SHP77 (cell line): ENCODE measurements at regions not wholly inside any gene's neighbourhood (a gene's known extent, or its start where the extent isn't known, plus 50 kb on each side); places are given as distances from the start of the nearest gene placed in this dataset.
"Not testable (repeated sequence)": the region's sequence is repeated elsewhere in the genome, so short reads cannot be mapped to it uniquely, and the experiment has no call there.

Source experiments
- DNase-seq, 2 experiments: peaks; one replicate each; lab custom pipeline; 2025; lab: John Stamatoyannopoulos, UW

DNA sequence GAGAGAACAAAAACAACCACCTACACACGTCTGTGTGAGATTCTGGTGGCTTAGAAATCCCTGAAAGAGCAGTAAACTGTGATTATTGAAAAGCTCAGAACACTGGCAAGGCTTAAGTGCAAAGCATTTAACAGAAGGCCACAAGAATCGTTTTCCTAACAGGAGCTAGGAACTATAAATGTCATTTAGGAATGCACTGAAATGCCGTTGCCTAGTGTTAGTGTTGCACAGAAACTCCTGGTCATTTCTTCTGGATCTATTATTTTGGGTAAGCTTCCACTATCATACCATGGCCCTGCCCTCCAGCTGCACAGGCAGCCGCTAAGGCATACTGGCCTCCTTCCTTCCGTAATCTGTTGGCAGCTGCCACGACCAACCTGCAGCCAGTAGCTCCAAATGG, 923.2 kb downstream of the NLGN4X start:
- DNase-seq = no peak

GRCh38 chrX:5295004-5295403, 933.7 kb downstream of the NLGN4X start:
- DNase-seq = no peak

DNA sequence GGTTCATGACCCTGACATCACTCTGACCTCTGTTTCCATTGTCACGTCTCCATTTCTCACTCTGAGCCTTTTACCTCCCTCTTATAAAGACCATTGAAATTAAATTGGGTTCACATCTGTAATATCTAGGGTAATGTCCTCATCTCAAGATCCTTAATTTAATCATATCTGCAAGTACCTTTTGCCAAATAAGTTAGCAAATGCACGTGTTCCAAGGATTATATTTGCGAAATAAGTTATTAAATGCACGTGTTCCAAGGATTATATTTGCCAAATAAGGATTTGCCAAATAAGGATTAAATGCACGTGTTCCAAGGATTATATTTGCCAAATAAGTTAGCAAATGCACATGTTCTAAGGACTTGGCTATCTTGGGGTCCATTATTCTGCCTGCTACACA, 938.0 kb downstream of the NLGN4X start:
- no peak for DNase-seq

- not testable (repeated sequence) for DNase-seq
Measured at GRCh38 chrX:5289949-5290348, 938.7 kb downstream of the NLGN4X start.

DNA sequence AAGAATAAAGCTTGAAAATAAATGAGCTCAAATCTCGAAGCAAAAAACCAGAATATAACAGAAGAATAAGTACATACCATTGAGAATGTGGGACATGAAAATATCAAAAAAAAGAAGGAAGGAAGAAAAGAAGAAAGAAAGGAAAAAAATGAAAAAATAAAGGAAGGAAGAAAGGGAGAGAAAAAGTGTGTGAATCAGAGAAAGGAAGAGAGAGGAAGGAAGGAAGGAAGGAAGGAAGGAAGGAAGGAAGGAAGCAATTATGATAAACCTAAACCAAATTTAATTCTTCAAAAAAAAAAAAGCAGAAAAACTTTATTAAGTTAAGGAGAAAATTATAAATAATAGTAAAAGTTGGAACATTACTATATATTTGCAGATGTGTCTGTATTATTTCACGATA, 949.8 kb downstream of the NLGN4X start:
- DNase-seq = no peak

- DNase-seq = no peak
Measured at GRCh38 chrX:5265324-5265850, 963.3 kb downstream of the NLGN4X start.

GRCh38 chrX:5250106-5250505, 978.6 kb downstream of the NLGN4X start:
- DNase-seq = no peak

DNA sequence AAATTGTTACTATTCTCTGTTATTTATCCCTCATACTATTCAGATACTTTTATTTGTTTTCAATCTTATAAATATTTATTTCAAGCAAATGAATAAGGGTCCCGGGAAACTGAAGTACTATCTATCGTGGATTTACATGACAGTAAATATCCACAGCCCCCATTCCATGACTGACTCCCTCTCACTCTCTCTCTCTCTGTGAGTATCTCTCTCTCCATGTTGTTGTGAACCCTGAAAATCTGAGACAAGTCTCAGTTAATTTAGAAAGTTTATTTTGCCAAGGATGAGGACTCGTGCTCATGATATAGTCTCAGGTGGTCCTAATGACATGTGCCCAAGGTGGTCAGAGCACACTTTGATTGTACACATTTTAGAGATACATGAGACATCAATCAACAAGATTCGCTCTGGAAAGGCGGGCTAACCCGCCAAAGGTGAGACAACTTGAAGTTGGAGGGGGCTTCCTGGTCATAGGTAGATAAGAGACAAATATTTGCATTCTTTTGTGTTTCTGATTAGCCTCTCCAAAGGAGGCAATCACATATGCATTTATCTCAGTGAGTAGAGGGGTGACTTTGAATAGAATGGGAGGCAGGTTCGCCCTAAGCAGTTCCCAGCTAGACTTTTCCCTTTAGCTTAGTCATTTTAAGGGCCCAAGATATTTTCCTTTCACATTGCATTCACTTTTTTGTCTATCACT, 986.4 kb downstream of the NLGN4X start:
- DNase-seq = no peak

DNA sequence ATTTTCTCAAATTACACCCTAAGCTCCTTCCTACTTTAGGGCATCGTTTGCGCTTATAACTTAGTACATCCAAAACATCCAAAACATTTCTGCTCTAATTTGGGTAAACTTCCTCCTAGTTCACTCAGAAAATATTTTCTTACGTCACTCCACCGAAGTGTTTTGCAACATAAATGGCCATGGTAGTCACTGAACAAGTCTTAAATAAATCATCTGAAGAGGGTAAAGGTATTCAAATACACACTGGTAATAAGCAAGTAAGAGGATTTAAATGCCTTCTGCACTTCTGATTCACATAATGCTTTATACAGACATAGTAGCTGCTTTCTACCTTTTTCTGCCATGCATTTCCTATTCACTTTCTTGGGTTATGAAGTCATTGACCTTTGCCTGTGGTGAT, 991.9 kb downstream of the NLGN4X start:
- DNase-seq = no peak

DNA sequence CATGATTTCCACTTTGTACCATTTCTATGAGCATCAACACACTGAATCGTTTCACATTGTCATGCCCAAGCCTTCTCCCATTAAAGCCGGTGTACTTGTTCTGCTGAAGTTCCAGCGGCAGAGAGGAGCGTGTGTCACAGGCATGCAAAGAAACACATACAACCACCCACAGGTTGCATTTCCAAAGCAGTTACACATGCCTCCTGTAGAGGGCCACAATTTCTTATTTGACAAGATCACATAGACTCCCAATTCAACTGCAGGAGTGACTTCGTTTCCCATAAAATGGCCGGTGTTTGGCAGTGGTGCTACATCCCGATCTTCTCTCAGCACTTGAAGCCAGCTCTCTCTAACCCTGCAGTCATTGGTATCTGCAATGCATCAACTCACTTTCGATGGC, 992.6 kb downstream of the NLGN4X start:
- peak in 1 of 2 experiments; percentile 0 for DNase-seq

- no peak for DNase-seq
Measured at GRCh38 chrX:5233830-5234229, 994.8 kb downstream of the NLGN4X start.

GRCh38 chrX:5220421-5220820, 1008.2 kb downstream of the NLGN4X start:
- DNase-seq = no peak

DNA sequence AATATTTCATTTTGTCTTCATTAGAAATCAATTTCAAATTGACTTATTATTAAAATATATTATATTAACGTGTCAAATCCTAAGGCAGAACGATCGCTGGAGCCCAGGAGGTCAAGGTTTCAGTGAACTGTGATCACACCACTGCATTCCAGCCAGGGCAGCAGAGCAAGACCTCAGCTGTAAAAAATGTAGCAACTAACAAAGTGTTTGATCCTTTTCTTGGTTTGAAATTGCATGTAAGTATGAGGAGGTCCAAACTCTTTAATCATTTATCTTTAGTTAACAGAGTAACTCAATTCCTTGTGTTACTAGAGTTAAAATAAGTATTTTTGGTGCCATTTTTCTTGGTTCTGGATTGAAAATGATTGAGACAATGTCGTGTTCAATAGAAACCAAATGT, 1033.9 kb downstream of the NLGN4X start:
- no peak for DNase-seq

DNA sequence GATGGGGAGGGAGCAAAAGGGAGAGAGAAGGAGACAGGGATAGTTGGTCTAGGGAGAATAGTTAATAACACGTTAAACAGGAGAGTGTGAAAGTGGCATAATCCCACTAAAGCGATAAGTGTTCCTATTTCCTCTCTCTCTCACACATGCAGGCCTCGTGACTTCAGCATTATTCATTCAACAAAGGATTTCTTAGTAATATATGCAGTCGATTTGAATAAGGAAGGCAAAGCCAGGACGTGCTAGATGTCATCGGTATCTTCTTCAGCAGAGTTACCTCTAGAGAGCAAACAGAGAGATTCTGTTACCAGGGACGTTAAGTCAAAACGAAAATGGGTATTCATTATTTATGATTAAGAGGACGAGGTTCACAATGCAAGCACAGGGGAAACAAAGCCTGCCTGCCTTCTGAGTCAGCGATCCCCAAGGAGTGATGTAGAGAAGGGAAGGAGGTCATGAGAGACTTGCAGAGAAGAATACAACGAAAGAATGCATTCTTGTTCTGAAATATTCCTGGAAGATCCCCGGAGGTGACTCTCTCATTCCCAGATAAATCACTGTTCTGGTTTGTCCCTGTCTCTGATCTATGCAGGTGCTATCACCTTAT, 1048.4 kb downstream of the NLGN4X start:
- no peak for DNase-seq

- no peak for DNase-seq
Measured at GRCh38 chrX:5176766-5177165, 1051.9 kb downstream of the NLGN4X start.

- no peak for DNase-seq
Measured at GRCh38 chrX:5163663-5164062, 1065.0 kb downstream of the NLGN4X start.

DNA sequence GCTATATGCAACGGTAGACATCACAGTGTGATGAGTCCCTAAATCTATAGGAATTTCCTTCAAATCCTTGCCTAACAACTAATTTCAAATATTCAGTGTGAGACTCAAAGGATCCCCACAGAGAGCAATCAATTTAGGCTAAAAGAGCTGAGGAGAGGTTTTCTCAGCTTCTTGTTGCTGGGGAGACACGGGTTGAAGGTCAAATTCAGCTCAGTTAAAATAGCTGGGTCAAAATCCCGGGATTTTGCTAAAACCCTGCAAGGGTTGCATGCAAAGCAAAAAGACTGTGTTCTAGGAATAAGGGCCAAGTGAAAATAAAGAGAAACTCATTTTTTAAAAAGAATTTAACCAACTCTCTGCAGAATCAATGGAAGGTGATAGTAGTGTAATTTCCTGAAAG, 1073.4 kb downstream of the NLGN4X start:
- no peak for DNase-seq

GRCh38 chrX:5145957-5146356, 1082.7 kb downstream of the NLGN4X start:
- DNase-seq = no peak

- no peak for DNase-seq
Measured at GRCh38 chrX:5142644-5143043, 1086.0 kb downstream of the NLGN4X start.

- DNase-seq = no peak
Measured at GRCh38 chrX:5122181-5122678, 1106.4 kb downstream of the NLGN4X start.

GRCh38 chrX:5117816-5118215, 1110.9 kb downstream of the NLGN4X start:
- DNase-seq = no peak

GRCh38 chrX:5113128-5113527, 1115.5 kb downstream of the NLGN4X start:
- peak in 1 of 2 experiments; percentile 0 for DNase-seq

DNA sequence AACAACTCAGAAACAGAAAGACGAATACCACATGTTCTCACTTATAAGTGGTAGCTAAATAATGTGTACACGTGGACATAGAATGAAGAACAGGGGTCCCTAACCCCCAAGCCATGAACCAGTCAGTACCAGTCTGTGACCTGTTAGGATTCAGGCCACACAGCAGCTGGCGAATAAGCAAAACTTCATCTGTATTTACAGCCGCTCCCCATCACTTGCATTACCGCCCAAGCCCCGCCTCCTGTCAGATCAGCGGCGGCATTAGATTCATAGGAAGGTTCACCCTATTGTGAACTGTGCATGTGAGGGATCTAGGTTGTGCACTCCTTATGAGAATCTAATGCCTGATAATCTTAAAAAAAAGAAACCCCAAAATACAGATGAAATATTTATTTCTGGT, 1128.7 kb downstream of the NLGN4X start:
- DNase-seq = no peak

- no peak for DNase-seq
Measured at GRCh38 chrX:5086388-5086787, 1142.3 kb downstream of the NLGN4X start.
